GM18526 (cell line): ENCODE measurements at regions not wholly inside any gene's neighbourhood (a gene's known extent, or its start where the extent isn't known, plus 50 kb on each side); places are given as distances from the start of the nearest gene placed in this dataset.

Experiments used
- POLR2A ChIP-seq: IDR thresholded peaks from 3 replicates; pipeline ENCODE4 v1.6.1; 2011; ENCODE audit not compliant: insufficient read length; ENCODE audit errors: extremely low read depth

- no peak for TF ChIP-seq POLR2A
These were observed 1141.8 kb upstream of the AUTS2 start for GRCh38 chr7:68456469-68456868.

GRCh38 chr7:68457481-68457880, 1140.8 kb upstream of the AUTS2 start:
- TF ChIP-seq POLR2A: no peak

- no peak for TF ChIP-seq POLR2A
These were observed 1140.0 kb upstream of the AUTS2 start for GRCh38 chr7:68458010-68458908.

- no peak for TF ChIP-seq POLR2A
These were observed 1136.8 kb upstream of the AUTS2 start for GRCh38 chr7:68461430-68461829.

GRCh38 chr7:68470836-68471435, 1127.3 kb upstream of the AUTS2 start:
- no peak for TF ChIP-seq POLR2A

GRCh38 chr7:68472688-68473087, 1125.6 kb upstream of the AUTS2 start:
- no peak for TF ChIP-seq POLR2A

- TF ChIP-seq POLR2A: no peak
These were observed 1123.5 kb upstream of the AUTS2 start for GRCh38 chr7:68474661-68475216.

- no peak for TF ChIP-seq POLR2A
These were observed 1121.3 kb upstream of the AUTS2 start for GRCh38 chr7:68476966-68477365.

GRCh38 chr7:68478326-68478725, 1119.9 kb upstream of the AUTS2 start:
- TF ChIP-seq POLR2A: no peak

- TF ChIP-seq POLR2A: no peak
These were observed 1115.5 kb upstream of the AUTS2 start for GRCh38 chr7:68482800-68483199.

- no peak for TF ChIP-seq POLR2A
These were observed 1113.5 kb upstream of the AUTS2 start for GRCh38 chr7:68484731-68485130.

- TF ChIP-seq POLR2A: no peak
These were observed 1112.9 kb upstream of the AUTS2 start for GRCh38 chr7:68485253-68485917.

- TF ChIP-seq POLR2A: no peak
These were observed 1109.8 kb upstream of the AUTS2 start for GRCh38 chr7:68488341-68489060.

GRCh38 chr7:68491523-68492358, 1106.5 kb upstream of the AUTS2 start:
- TF ChIP-seq POLR2A: no peak
